IMR-90 (cell line): ENCODE measurements at regions not wholly inside any gene's neighbourhood (a gene's known extent, or its start where the extent isn't known, plus 50 kb on each side); places are given as distances from the start of the nearest gene placed in this dataset.

Experiments
- ATAC-seq: fragments of 200-7000 bp; cut with Tn5 transposase; 2 replicates; pipeline ENCODE4 v1.9.1; 2020; ENCODE audit warnings: low read depth, mild to moderate bottlenecking, moderate library complexity
- BruUV-seq: library from RNA; stranded (reverse); fragments of 400-500 nt; replicated peaks from 2 replicates; lab custom pipeline; 2021; lab: Mats Ljungman, UMichigan
- CTCF ChIA-PET: fragments of 300-600 bp; formaldehyde crosslinking; extraction: SDS; loops from one replicate; lab custom pipeline; 2021; ENCODE audit warnings: antibody characterized with exemption; lab: Yijun Ruan, JAX
- POLR2A ChIA-PET: fragments of 300-600 bp; sonication (Branson Sonifier 250); formaldehyde crosslinking; loops from one replicate; lab custom pipeline; 2022; ENCODE audit warnings: antibody characterized with exemption; ENCODE audit not compliant: unreplicated experiment; lab: Charles Lee
- DNase-seq: peaks from one replicate; pipeline ENCODE4 v3.0.0; 2013
- H2AFZ ChIP-seq: replicated peaks from 2 replicates; pipeline ENCODE3; 2013; ENCODE audit warnings: low read length, mild to moderate bottlenecking; ENCODE audit not compliant: poor library complexity
- H2AK5ac ChIP-seq: 2 replicates; pipeline ENCODE4 v1.6.1; 2013; ENCODE audit warnings: low read depth, low read length, inconsistent platforms
- H2AK9ac ChIP-seq: replicated peaks from 2 replicates; pipeline ENCODE3; 2013; ENCODE audit warnings: mild to moderate bottlenecking, low read depth, low read length, moderate library complexity; ENCODE audit not compliant: poor library complexity
- H2BK120ac ChIP-seq: 2 replicates; pipeline ENCODE4 v1.6.1; 2013; ENCODE audit warnings: low read depth, low read length, inconsistent platforms
- H2BK15ac ChIP-seq: 3 replicates; pipeline ENCODE4 v1.6.1; 2013; ENCODE audit warnings: low read depth, low read length, inconsistent platforms
- H2BK20ac ChIP-seq: 2 replicates; pipeline ENCODE4 v1.6.1; 2013; ENCODE audit warnings: low read depth, mild to moderate bottlenecking, inconsistent platforms, low read length, moderate library complexity
- H2BK5ac ChIP-seq: 2 replicates; pipeline ENCODE4 v1.6.1; 2013; ENCODE audit warnings: mild to moderate bottlenecking, low read depth, low read length, inconsistent platforms; ENCODE audit not compliant: poor library complexity, severe bottlenecking
- H3K14ac ChIP-seq: replicated peaks from 2 replicates; pipeline ENCODE4 v1.6.1; 2013; ENCODE audit warnings: low read depth, low read length, inconsistent platforms
- H3K18ac ChIP-seq: 2 replicates; pipeline ENCODE4 v1.6.1; 2013; ENCODE audit warnings: low read depth, low read length, control low read depth
- H3K23ac ChIP-seq: 2 replicates; pipeline ENCODE4 v1.6.1; 2013; ENCODE audit warnings: low read depth, low read length, inconsistent platforms
- H3K27ac ChIP-seq: 2 replicates; pipeline ENCODE4 v1.5.1; 2013; ENCODE audit warnings: mild to moderate bottlenecking, control low read depth, low read length; ENCODE audit not compliant: insufficient read depth
- H3K27me3 ChIP-seq: 2 replicates; pipeline ENCODE4 v1.6.1; 2013; ENCODE audit warnings: low read length; ENCODE audit not compliant: control insufficient read depth, insufficient read depth
- H3K36me3 ChIP-seq: 2 replicates; pipeline ENCODE4 v1.6.1; 2013; ENCODE audit warnings: low read length, mixed read lengths; ENCODE audit not compliant: control insufficient read depth, insufficient read depth
- H3K4ac ChIP-seq: 2 replicates; pipeline ENCODE4 v1.6.1; 2013; ENCODE audit warnings: low read depth, low read length, inconsistent platforms
- H3K4me1 ChIP-seq: 2 replicates; pipeline ENCODE4 v1.6.1; 2013; ENCODE audit warnings: low read length, mixed read lengths; ENCODE audit not compliant: control insufficient read depth, insufficient read depth
- H3K4me2 ChIP-seq: 2 replicates; pipeline ENCODE4 v1.6.1; 2013; ENCODE audit warnings: low read depth, mild to moderate bottlenecking, control low read depth, low read length, moderate library complexity
- H3K4me3 ChIP-seq: 2 replicates; pipeline ENCODE4 v1.5.1; 2013; ENCODE audit warnings: low read depth, mild to moderate bottlenecking, control low read depth, low read length, moderate library complexity; ENCODE audit not compliant: insufficient read depth
- H3K56ac ChIP-seq: 2 replicates; pipeline ENCODE4 v1.6.1; 2013; ENCODE audit warnings: low read length, inconsistent platforms; ENCODE audit not compliant: insufficient read depth; ENCODE audit errors: extremely low read depth
- H3K79me1 ChIP-seq, 2 experiments: 2 replicates each; pipeline ENCODE4 v1.6.1; 2013; ENCODE audit warnings: low read length in 2 of 2, inconsistent platforms in 1 of 2, low read depth in 1 of 2
- H3K9ac ChIP-seq: 2 replicates; pipeline ENCODE4 v1.6.1; 2013; ENCODE audit warnings: low read depth, low read length, control low read depth
- H3K9me1 ChIP-seq: 2 replicates; pipeline ENCODE4 v1.6.1; 2013; ENCODE audit warnings: low read length, inconsistent platforms; ENCODE audit not compliant: insufficient read depth
- H3K9me3 ChIP-seq: 2 replicates; pipeline ENCODE4 v1.6.1; 2013; ENCODE audit warnings: low read length; ENCODE audit not compliant: control insufficient read depth, insufficient read depth
- H4K20me1 ChIP-seq: 2 replicates; pipeline ENCODE4 v1.6.1; 2013; ENCODE audit warnings: low read length, inconsistent platforms; ENCODE audit not compliant: insufficient read depth
- H4K5ac ChIP-seq: 2 replicates; pipeline ENCODE4 v1.6.1; 2013; ENCODE audit warnings: mild to moderate bottlenecking, low read depth, low read length, control low read depth
- H4K8ac ChIP-seq, 2 experiments: 2 replicates each; pipeline ENCODE4 v1.6.1; 2013; ENCODE audit warnings: low read depth in 2 of 2, low read length in 2 of 2, control low read depth in 1 of 2, inconsistent platforms in 1 of 2
- H4K91ac ChIP-seq: 2 replicates; pipeline ENCODE4 v1.6.1; 2013; ENCODE audit warnings: low read depth, low read length, inconsistent platforms; ENCODE audit not compliant: insufficient read depth
- CEBPB ChIP-seq: IDR thresholded peaks from 2 replicates; pipeline ENCODE4 v1.6.1; 2012; ENCODE audit warnings: low read depth, low read length, improper control_type of control experiment
- CHD1 ChIP-seq: IDR thresholded peaks from 2 replicates; pipeline ENCODE4 v1.6.1; 2012; ENCODE audit warnings: low read depth, low read length, improper control_type of control experiment
- CTCF ChIP-seq: conservative IDR thresholded peaks from 2 replicates; pipeline ENCODE4 v1.5.1; 2012; ENCODE audit warnings: mild to moderate bottlenecking, low read depth, low read length, improper control_type of control experiment
- ELK1 ChIP-seq: fragments of 150-350 bp; IDR thresholded peaks from 2 replicates; pipeline ENCODE4 v1.6.1; 2016; ENCODE audit warnings: low read depth, mild to moderate bottlenecking, low read length, moderate library complexity, borderline replicate concordance
- FOS ChIP-seq: fragments of 150-350 bp; IDR thresholded peaks from 2 replicates; pipeline ENCODE4 v1.6.1; 2016; ENCODE audit warnings: low read depth, low read length
- MAFK ChIP-seq: IDR thresholded peaks from 2 replicates; pipeline ENCODE4 v1.6.1; 2012; ENCODE audit warnings: low read depth, low read length, improper control_type of control experiment
- MXI1 ChIP-seq: IDR thresholded peaks from 2 replicates; pipeline ENCODE4 v1.6.1; 2012; ENCODE audit warnings: low read depth, mild to moderate bottlenecking, low read length, moderate library complexity, borderline replicate concordance
- NFE2L2 ChIP-seq: fragments of 150-350 bp; IDR thresholded peaks from 2 replicates; pipeline ENCODE4 v1.6.1; 2016; ENCODE audit warnings: low read depth, mild to moderate bottlenecking, low read length
- POLR2A ChIP-seq: IDR thresholded peaks from 2 replicates; pipeline ENCODE4 v1.6.1; 2012; ENCODE audit warnings: mild to moderate bottlenecking, low read depth, low read length
- RAD21 ChIP-seq: IDR thresholded peaks from 2 replicates; pipeline ENCODE4 v1.6.1; 2012; ENCODE audit warnings: low read length, improper control_type of control experiment
- RCOR1 ChIP-seq: IDR thresholded peaks from 2 replicates; pipeline ENCODE4 v1.6.1; 2012; ENCODE audit warnings: mild to moderate bottlenecking, low read length, improper control_type of control experiment; ENCODE audit not compliant: insufficient replicate concordance
- SMC3 ChIP-seq: fragments of 150-350 bp; IDR thresholded peaks from 2 replicates; pipeline ENCODE4 v1.6.1; 2016; ENCODE audit warnings: low read depth, mild to moderate bottlenecking, antibody characterized with exemption, low read length, moderate library complexity
- USF2 ChIP-seq: fragments of 150-350 bp; IDR thresholded peaks from 2 replicates; pipeline ENCODE4 v1.6.1; 2017; ENCODE audit warnings: mild to moderate bottlenecking, antibody characterized with exemption, low read length, low read depth
- WGBS, 2 experiments: methylation state at CpG; one replicate each; pipeline versions ENCODE4 v1.1.5 to v1.1.7; 2013; ENCODE audit warnings: missing lambda C conversion rate in 2 of 2; ENCODE audit not compliant: insufficient read length in 1 of 2; ENCODE audit errors: extremely low coverage in 2 of 2; 5-methylcytosine and 5-hydroxymethylcytosine counted together
- dilution Hi-C: fragments of 300-500 bp; cut with HindIII; formaldehyde crosslinking; loops from one replicate; pipeline ENCODE4 v1.14.3; 2018; ENCODE audit warnings: low sequenced_read_pairs; ENCODE audit not compliant: unreplicated experiment
- in situ Hi-C: fragments of 300-500 bp; cut with MboI; formaldehyde crosslinking; loops from 3 replicates; pipeline ENCODE4 v1.14.3; 2019; ENCODE audit warnings: low sequenced_read_pairs, inconsistent platforms, mixed read lengths
- intact Hi-C: fragments of 100-400 bp; cut with micrococcal nuclease; formaldehyde crosslinking; loops from 2 replicates; pipeline ENCODE4 v1.10.0; 2022

- no CpG with 5 or more reads among the region's 1 CpG for WGBS, 2 experiments
- Histone ChIP-seq H3K27ac (no peak overlapping the region), H4K91ac (no peak overlapping the region), H3K36me3 (no peaks in the 10 kb centered on the region), H2BK15ac (no peak overlapping the region), H3K9ac (no peak overlapping the region), H3K9me3 (0 out of 2 replicates have a peak, but pooled peaks cover 2% of the 10 kb centered on the region), H3K4ac (no peak overlapping the region), H3K79me1 (no peaks in the 10 kb centered on the region), H3K23ac (no peak overlapping the region), H3K14ac (no peak overlapping the region), H3K56ac (no peak overlapping the region), H3K4me1 (no peaks in the 10 kb centered on the region; the same call in 1 of the 2 replicates), H2BK120ac (no peak overlapping the region), H3K27me3 (no peaks in the 10 kb centered on the region), H2AFZ (no peak overlapping the region), H2BK20ac (no peak overlapping the region), H2AK5ac (no peak overlapping the region), H3K4me2 (no peak overlapping the region), H3K18ac (no peak overlapping the region), H4K5ac (no peak overlapping the region), H2AK9ac (no peak overlapping the region), H2BK5ac (no peak overlapping the region), H3K4me3 (no peak overlapping the region), H4K20me1 (no peaks in the 10 kb centered on the region), H3K9me1 (no peaks in the 10 kb centered on the region), H4K8ac (no peak overlapping the region)
- CTCF ChIA-PET = no interaction called here
- in situ Hi-C loops = no loop called here
- no peak for TF ChIP-seq CHD1
- no peak for TF ChIP-seq SMC3
- no peak for TF ChIP-seq CTCF
- no peak for TF ChIP-seq RCOR1
- no peak for TF ChIP-seq POLR2A
- TF ChIP-seq FOS = no peak
- no peak for TF ChIP-seq NFE2L2
- no peak for TF ChIP-seq MAFK
- TF ChIP-seq RAD21 = no peak
- no peak for TF ChIP-seq USF2
- TF ChIP-seq ELK1 = no peak
- no peak for TF ChIP-seq MXI1
- no peak for TF ChIP-seq CEBPB
- no TSS peak for BruUV-seq
- no peak for DNase-seq
- no peak for ATAC-seq
- intact Hi-C loops = no loop called here
- dilution Hi-C loops = no loop called here
- POLR2A ChIA-PET = no interaction called here
Observed at GRCh38 chr6:112971651-112972050, 624.5 kb downstream of the RFPL4B start.
